ENCODE measurements at regions not wholly inside any gene's neighbourhood (a gene's known extent, or its start where the extent isn't known, plus 50 kb on each side); places are given as distances from the start of the nearest gene placed in this dataset.

DNA sequence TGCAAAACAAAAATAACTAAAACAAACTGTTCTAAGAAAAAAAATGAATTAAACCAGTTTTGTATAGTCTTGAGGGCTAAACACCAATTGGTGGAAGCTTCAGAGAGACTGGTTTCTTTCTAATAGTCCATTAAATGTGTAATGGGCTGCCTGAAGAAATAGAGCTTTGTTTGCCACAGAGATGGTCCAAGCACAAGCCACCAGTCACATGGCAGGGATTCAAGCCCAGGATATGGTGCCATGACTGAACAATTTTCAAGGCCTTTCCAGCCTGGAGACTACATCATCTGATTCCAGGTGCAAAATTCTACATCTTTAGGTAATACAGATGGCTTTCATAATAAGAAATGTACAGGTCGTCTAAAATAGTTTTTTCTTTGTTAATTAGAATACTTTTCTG lies 355.3 kb downstream of the NR2F1-AS1 start:
- TF ChIP-seq, protein P1, sequence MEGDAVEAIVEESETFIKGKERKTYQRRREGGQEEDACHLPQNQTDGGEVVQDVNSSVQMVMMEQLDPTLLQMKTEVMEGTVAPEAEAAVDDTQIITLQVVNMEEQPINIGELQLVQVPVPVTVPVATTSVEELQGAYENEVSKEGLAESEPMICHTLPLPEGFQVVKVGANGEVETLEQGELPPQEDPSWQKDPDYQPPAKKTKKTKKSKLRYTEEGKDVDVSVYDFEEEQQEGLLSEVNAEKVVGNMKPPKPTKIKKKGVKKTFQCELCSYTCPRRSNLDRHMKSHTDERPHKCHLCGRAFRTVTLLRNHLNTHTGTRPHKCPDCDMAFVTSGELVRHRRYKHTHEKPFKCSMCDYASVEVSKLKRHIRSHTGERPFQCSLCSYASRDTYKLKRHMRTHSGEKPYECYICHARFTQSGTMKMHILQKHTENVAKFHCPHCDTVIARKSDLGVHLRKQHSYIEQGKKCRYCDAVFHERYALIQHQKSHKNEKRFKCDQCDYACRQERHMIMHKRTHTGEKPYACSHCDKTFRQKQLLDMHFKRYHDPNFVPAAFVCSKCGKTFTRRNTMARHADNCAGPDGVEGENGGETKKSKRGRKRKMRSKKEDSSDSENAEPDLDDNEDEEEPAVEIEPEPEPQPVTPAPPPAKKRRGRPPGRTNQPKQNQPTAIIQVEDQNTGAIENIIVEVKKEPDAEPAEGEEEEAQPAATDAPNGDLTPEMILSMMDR (IDR thresholded peaks at IDR 0.05): no peak
- no peak for TF ChIP-seq POLR2A (IDR thresholded peaks at IDR 0.05)

All from heart left ventricle (tissue), 13 donors.